ENCODE measurements at regions not wholly inside any gene's neighbourhood (a gene's known extent, or its start where the extent isn't known, plus 50 kb on each side); places are given as distances from the start of the nearest gene placed in this dataset.

DNA sequence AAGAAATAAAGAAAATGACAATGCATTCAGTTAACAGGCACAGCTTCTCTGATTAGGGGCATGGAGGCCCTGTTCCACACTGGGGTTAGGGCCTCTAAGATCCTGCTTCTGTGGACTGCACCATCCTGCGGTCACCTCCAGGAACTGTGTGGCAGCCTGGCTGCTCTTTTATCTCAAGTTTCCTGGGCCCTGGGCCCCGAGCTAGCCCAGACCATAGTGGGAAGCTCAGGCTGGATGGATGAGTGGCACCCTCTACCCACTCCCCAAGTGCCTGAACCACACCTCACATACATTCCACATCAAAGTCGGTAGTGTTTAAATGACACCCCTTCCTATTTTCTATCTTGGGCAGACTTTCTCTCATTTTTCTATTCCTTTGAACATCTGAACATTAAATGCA, 461.5 kb upstream of the MKI67 start:
- no peak for DNase-seq

DNA sequence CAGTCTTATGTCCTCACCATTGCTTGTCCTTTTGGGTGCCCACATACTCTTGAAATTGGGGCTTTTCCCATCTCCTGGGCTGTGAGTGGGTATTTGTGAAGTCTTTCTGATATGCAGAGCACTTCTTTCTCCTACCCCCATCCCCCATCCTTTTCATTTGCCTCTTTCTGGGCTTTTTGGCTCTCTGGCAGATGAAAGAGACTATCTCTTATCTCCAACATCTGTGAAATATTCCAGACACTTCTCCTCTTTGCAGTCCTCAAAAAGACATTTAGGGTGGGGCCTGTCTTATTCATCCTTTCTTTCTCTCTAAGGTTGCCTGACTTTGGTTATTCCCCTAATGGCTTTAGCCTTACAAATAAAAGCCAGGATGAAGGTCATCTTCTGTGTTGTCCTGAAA, 462.2 kb upstream of the MKI67 start:
- no peak for DNase-seq

- no peak for DNase-seq
These were observed 468.5 kb upstream of the MKI67 start for GRCh38 chr10:128594688-128595087.

GRCh38 chr10:128596906-128597305, 470.7 kb upstream of the MKI67 start:
- DNase-seq = no peak

DNA sequence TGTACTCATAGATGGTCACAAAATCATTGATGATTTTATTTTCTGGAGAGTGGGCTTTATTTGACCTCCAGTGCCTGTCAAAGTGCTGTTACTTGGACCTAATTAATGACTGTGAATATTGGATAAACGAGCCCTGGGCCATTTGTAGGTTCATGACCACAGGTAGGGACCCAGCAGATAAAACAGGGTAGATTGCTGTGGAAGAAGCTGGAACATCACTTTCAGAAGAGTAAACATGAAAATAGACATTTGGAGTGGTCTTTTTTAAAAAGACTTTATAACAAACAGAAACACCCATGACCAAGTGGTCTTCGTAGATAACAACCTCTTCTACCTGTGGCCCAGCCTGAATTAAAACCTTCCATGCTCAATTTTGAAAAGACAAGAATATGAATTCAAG, 472.8 kb upstream of the MKI67 start:
- DNase-seq = no peak

- no peak for DNase-seq
These were observed 473.3 kb upstream of the MKI67 start for GRCh38 chr10:128599538-128599937.

GRCh38 chr10:128602183-128602582, 476.0 kb upstream of the MKI67 start:
- no peak for DNase-seq

- DNase-seq = no peak
These were observed 477.8 kb upstream of the MKI67 start for GRCh38 chr10:128604025-128604424.

DNA sequence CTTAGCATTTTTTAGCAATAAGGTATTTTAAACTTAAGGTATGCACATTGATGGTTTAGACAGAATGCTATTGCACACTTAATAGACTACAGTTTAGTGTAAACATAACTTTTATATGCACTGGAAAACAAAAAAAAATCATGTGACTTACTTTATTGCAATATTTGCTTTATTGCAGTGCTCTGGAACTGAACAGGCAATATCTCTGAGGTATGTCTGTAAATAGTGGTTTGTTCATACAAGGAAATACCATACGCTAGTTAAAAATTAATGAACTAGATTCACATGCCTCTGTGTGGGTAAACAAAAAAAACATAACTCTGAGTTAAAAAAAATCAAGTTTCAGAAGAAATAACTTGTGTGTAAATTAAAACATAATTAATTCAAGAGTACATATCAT, 479.0 kb upstream of the MKI67 start:
- DNase-seq = no peak

GRCh38 chr10:128606055-128606454, 479.8 kb upstream of the MKI67 start:
- DNase-seq = no peak

DNA sequence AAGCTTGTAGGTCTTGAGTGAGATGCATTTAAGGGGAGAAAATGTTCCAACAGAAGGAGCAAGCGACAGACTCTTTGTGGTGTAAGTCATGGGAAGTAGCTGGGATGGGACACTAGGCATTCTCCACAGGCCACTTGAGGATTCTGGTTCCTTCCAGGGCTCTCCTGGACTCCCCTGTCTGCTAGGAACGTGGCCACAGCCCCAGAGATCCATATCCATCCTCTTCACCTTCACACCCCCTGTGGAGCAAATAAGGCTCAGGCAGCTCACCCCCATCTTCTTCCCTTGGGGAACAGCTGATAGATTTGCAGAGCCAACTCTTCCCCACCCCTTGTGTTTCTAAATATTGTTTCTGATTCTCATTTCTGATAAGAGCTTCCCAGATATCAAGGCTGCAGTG, 482.6 kb upstream of the MKI67 start:
- no peak for DNase-seq

- DNase-seq = no peak
These were observed 483.2 kb upstream of the MKI67 start for GRCh38 chr10:128609460-128609859.

- no peak for DNase-seq
These were observed 483.9 kb upstream of the MKI67 start for GRCh38 chr10:128610113-128610512.

DNA sequence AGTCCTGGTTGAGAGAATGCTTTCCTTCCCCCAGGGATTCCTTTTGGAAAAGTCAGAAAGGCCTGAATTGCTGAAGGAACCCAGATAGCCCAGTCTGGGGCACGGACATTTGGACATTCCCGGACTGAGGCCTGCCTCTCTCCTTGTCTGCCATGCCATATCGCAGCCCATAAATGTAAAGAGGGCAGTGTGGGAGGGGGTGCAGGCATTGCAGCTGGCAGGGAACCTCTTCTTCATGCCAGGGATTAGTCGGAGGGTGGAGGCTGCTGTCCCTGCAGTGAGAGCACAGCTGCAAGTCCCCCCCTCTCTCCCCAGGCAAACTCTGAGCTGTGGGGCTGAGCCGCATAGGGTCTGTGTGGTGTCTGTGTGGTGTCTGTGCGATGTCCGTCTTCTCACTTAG, 486.0 kb upstream of the MKI67 start:
- DNase-seq = no peak

GRCh38 chr10:128612631-128613030, 486.4 kb upstream of the MKI67 start:
- no peak for DNase-seq

GRCh38 chr10:128614016-128614605, 487.9 kb upstream of the MKI67 start:
- no peak for DNase-seq

- no peak for DNase-seq
These were observed 488.8 kb upstream of the MKI67 start for GRCh38 chr10:128614802-128615553.

- DNase-seq = no peak
These were observed 491.3 kb upstream of the MKI67 start for GRCh38 chr10:128617532-128617931.

GRCh38 chr10:128622706-128623105, 496.5 kb upstream of the MKI67 start:
- DNase-seq = no peak

DNA sequence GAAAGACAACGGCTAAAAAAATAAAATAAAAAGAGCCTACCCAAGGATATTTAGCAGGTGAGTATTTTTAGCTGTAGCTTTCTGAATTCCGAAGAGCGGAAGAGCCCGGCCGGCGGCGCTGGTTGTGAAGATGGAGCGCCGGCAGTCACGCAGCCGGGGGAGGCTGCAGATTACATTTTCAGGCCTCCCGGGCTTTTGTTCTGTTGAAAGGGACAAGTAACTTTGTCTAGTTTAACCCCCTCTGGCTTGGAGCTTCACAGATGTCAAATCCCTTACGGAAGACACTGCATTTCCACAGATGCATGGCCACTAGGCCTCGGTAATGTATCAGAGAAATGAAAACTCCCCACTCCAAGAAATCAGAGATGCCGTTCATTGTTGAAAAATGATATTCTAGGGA, 497.6 kb upstream of the MKI67 start:
- DNase-seq = no peak

- DNase-seq = no peak
These were observed 498.7 kb upstream of the MKI67 start for GRCh38 chr10:128624656-128625530.

GRCh38 chr10:128625926-128626325, 499.7 kb upstream of the MKI67 start:
- DNase-seq = no peak

DNA sequence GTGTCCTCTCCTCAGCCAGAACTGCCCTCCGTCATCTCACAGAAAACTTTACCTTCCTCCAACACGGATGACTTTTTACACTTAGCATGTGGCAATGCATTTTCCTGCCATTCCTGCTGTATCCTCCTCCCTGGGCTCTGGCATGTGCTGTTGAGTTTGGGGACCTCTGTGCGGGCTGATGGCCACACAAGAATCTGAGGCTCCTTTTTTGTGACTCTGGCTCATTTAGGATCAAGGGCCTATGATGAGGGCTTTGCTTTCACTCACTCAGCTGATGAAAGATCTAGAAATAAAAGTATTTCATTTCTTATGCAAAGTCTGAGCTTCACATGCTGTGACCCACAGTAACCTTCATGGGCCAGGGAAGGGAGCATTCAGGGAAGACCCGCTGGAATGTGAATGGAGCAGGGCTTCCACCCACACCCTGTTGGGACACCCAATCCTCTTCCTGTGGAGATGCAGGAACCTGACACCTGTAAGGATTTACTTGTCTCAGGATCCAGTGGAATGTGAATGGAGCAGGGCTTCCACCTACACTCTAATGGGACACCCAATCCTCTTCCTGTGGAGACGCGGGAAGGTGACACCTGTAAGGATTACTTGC, 500.3 kb upstream of the MKI67 start:
- no peak for DNase-seq

DNA sequence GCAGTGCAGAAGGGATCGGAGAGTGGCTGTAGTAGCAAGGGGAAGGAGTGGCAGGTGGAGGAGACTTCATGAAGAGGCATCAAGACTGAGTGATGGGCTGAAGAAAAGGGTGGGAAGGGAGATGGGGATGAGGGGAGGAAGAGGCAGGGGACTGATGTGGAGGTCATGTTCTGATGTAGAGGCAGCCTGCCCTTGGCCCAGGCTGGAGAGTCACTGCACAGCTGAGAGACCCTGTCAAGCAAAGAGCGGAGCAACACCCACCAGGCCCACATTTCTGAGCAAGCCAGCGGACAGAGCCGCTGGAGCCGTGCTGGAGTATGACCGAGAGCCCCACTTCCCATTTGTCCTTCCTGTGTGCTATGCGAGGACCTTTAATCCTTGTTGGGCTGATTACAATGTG, 501.6 kb upstream of the MKI67 start:
- no peak for DNase-seq

Measured in RPMI8226 (cell line).